PC-3 (cell line): ENCODE measurements at regions not wholly inside any gene's neighbourhood (a gene's known extent, or its start where the extent isn't known, plus 50 kb on each side); places are given as distances from the start of the nearest gene placed in this dataset.

Experiments
- ATAC-seq: fragments of 200-7000 bp; cut with Tn5 transposase; 2 replicates; pipeline ENCODE4 v1.9.1; 2020; ENCODE audit warnings: mild to moderate bottlenecking, moderate library complexity
- BruUV-seq: library from RNA; stranded (reverse); fragments of 400-500 nt; replicated peaks from 2 replicates; lab custom pipeline; 2021; lab: Mats Ljungman, UMichigan
- CTCF ChIA-PET: fragments of 300-600 bp; sonication (Branson Sonifier 250); formaldehyde crosslinking; loops from one replicate; lab custom pipeline; 2022; ENCODE audit warnings: antibody characterized with exemption; lab: Charles Lee
- POLR2A ChIA-PET: fragments of 300-600 bp; sonication (Branson Sonifier 250); formaldehyde crosslinking; loops from one replicate; lab custom pipeline; 2022; ENCODE audit warnings: antibody characterized with exemption; ENCODE audit not compliant: unreplicated experiment; lab: Charles Lee
- DNase-seq: peaks from one replicate; pipeline ENCODE4 v3.0.0-alpha.2; 2015
- H2AFZ ChIP-seq: fragments of 300-600 bp; sonication (generic); 2 replicates; pipeline ENCODE4 v1.6.0; 2016; ENCODE audit warnings: antibody characterized with exemption, low read length
- H3F3A ChIP-seq: fragments of 300-600 bp; sonication (generic); one replicate; pipeline ENCODE4 v1.6.0; 2017; ENCODE audit warnings: antibody characterized with exemption, low read length, control low read depth, mild to moderate bottlenecking; ENCODE audit not compliant: unreplicated experiment
- H3K27ac ChIP-seq: fragments of 300-600 bp; sonication (generic); 2 replicates; pipeline ENCODE4 v1.5.1; 2016; ENCODE audit warnings: mild to moderate bottlenecking, low read length
- H3K27me3 ChIP-seq: fragments of 300-600 bp; sonication (generic); 2 replicates; pipeline ENCODE4 v1.6.1; 2016; ENCODE audit warnings: low read length, mixed read lengths
- H3K36me3 ChIP-seq: fragments of 300-600 bp; sonication (generic); 2 replicates; pipeline ENCODE4 v1.6.1; 2016; ENCODE audit warnings: low read depth, mixed run types, low read length, mixed read lengths
- H3K4me1 ChIP-seq: fragments of 300-600 bp; sonication (generic); 2 replicates; pipeline ENCODE4 v1.5.1; 2016; ENCODE audit warnings: low read length; ENCODE audit not compliant: insufficient read depth
- H3K4me2 ChIP-seq: fragments of 300-600 bp; sonication (generic); 2 replicates; pipeline ENCODE4 v1.6.0; 2016; ENCODE audit warnings: low read length
- H3K4me3 ChIP-seq: fragments of 300-600 bp; sonication (generic); 2 replicates; pipeline ENCODE4 v1.5.1; 2016; ENCODE audit warnings: mild to moderate bottlenecking, low read length, mixed read lengths
- H3K79me2 ChIP-seq: fragments of 300-600 bp; sonication (generic); 2 replicates; pipeline ENCODE4 v1.6.1; 2017; ENCODE audit warnings: low read length, mixed read lengths
- H3K9ac ChIP-seq: fragments of 300-600 bp; sonication (generic); 2 replicates; pipeline ENCODE4 v1.6.0; 2016; ENCODE audit warnings: mild to moderate bottlenecking, low read length
- H3K9me2 ChIP-seq: fragments of 300-600 bp; sonication (generic); replicated peaks from 2 replicates; pipeline ENCODE4 v1.6.1; 2016; ENCODE audit warnings: mixed run types, low read length, mixed read lengths
- H3K9me3 ChIP-seq: fragments of 300-600 bp; sonication (generic); 2 replicates; pipeline ENCODE4 v1.6.1; 2016; ENCODE audit warnings: low read length, mixed read lengths
- H4K20me1 ChIP-seq: fragments of 300-600 bp; sonication (generic); 2 replicates; pipeline ENCODE4 v1.6.1; 2016; ENCODE audit warnings: low read length, mixed read lengths
- CTCF ChIP-seq: fragments of 300-600 bp; sonication (generic); conservative IDR thresholded peaks from 2 replicates; pipeline ENCODE4 v1.5.1; 2017; ENCODE audit warnings: antibody characterized with exemption, low read depth, mild to moderate bottlenecking, low read length
- EZH2 ChIP-seq: fragments of 300-600 bp; sonication (generic); IDR thresholded peaks from one replicate; pipeline ENCODE4 v1.6.1; 2017; ENCODE audit warnings: antibody characterized with exemption, mild to moderate bottlenecking, low read length; ENCODE audit not compliant: unreplicated experiment
- EZH2phosphoT487 ChIP-seq: fragments of 300-600 bp; sonication (generic); IDR thresholded peaks from 2 replicates; pipeline ENCODE4 v1.6.1; 2018; ENCODE audit warnings: mild to moderate bottlenecking, antibody characterized with exemption, low read length, borderline replicate concordance
- intact Hi-C: fragments of 100-400 bp; cut with micrococcal nuclease; formaldehyde crosslinking; loops from 2 replicates; pipeline ENCODE4 v1.9.0; 2023

- Histone ChIP-seq H3K9me3 (peaks cover 3% of the 10 kb centered on the region; the same call in 1 of the 2 replicates), H3K4me1 (no peaks in the 10 kb centered on the region), H3K4me2 (no peak overlapping the region), H3K9me2 (no peaks in the 10 kb centered on the region), H2AFZ (no peak overlapping the region), H3K27me3 (no peaks in the 10 kb centered on the region), H3K79me2 (no peaks in the 10 kb centered on the region), H3F3A (no peaks in the 10 kb centered on the region), H4K20me1 (no peaks in the 10 kb centered on the region), H3K27ac (no peak overlapping the region), H3K36me3 (no peaks in the 10 kb centered on the region), H3K4me3 (no peak overlapping the region), H3K9ac (no peak overlapping the region)
- no peak for TF ChIP-seq EZH2phosphoT487
- TF ChIP-seq EZH2 = no peak
- TF ChIP-seq CTCF = no peak
- intact Hi-C loops = no loop called here
- ChIA-PET CTCF (no interaction called here), POLR2A (no interaction called here)
- DNase-seq (no peak), ATAC-seq (no peak)
- BruUV-seq = no TSS peak
Observed at GRCh38 chr5:164860896-164861295, 1355.5 kb downstream of the MAT2B start.

DNA sequence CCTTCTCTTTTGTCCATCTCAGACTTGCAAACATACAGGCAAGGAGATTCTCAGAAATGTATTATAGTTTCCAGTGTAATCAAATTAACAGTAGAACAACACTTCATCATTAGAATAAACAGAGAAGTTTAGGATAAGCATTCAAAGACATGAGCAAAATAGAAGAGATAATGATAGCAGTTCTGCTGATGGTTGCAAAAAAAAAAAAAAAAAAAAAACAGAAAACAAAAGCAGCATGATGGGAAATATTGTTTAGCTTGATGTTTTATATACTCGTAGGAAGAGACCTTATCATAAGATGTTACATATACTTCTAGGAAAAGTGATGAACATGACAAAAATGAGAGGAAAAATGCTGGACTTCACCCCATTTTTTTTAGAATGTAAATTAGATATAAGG lies 1356.2 kb downstream of the MAT2B start:
- intact Hi-C loops = no loop called here
- Histone ChIP-seq H3K27ac (no peak overlapping the region), H3K4me3 (no peak overlapping the region), H3K9me2 (no peaks in the 10 kb centered on the region), H2AFZ (no peak overlapping the region), H4K20me1 (no peaks in the 10 kb centered on the region), H3K27me3 (no peaks in the 10 kb centered on the region), H3F3A (no peaks in the 10 kb centered on the region), H3K36me3 (no peaks in the 10 kb centered on the region), H3K79me2 (no peaks in the 10 kb centered on the region), H3K4me2 (no peak overlapping the region), H3K4me1 (no peaks in the 10 kb centered on the region), H3K9me3 (peaks cover 3% of the 10 kb centered on the region; the same call in 1 of the 2 replicates), H3K9ac (no peak overlapping the region)
- BruUV-seq = no TSS peak
- ChIA-PET CTCF (no interaction called here), POLR2A (no interaction called here)
- DNase-seq (no peak), ATAC-seq (no peak)
- TF ChIP-seq EZH2 (no peak), CTCF (no peak)

DNA sequence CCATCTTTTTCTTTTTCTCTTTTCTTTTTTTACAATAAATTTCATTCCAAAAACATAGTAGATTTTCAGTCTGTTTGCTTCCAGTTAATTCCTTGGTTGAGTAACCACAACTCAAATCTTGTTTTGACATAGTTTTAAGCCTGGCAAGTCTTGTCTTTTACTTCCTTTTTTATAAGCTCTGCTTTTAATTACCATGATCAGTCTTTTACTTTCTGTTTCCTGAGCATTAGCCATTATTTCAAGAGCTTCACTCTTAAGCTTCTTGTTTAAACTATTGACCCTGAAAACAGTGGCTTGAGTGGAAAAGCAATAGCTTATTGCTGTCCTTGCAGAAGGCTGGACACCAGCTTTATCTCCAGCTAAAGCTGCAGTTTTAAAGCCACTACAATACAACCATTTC lies 1363.3 kb downstream of the MAT2B start:
- POLR2A ChIA-PET = no interaction called here
- Histone ChIP-seq H3F3A (no peaks in the 10 kb centered on the region), H3K4me3 (no peak overlapping the region), H3K9me2 (no peaks in the 10 kb centered on the region), H3K27me3 (no peaks in the 10 kb centered on the region), H3K9me3 (0 out of 2 replicates have a peak, but pooled peaks cover 4% of the 10 kb centered on the region), H2AFZ (no peak overlapping the region), H3K79me2 (no peaks in the 10 kb centered on the region), H3K4me1 (no peaks in the 10 kb centered on the region), H3K4me2 (no peak overlapping the region), H3K9ac (no peak overlapping the region), H3K36me3 (no peaks in the 10 kb centered on the region), H3K27ac (no peak overlapping the region), H4K20me1 (no peaks in the 10 kb centered on the region)
- no TSS peak for BruUV-seq
- TF ChIP-seq EZH2 (no peak), CTCF (no peak), EZH2phosphoT487 (no peak)
- ATAC-seq (no peak), DNase-seq (no peak)
- CTCF ChIA-PET = no interaction called here
- intact Hi-C loops = no loop called here
